ENCODE measurements at regions not wholly inside any gene's neighbourhood (a gene's known extent, or its start where the extent isn't known, plus 50 kb on each side); places are given as distances from the start of the nearest gene placed in this dataset.

GRCh38 chrX:124238268-124238667 lies 94.2 kb upstream of the TEX13D start:
- TF ChIP-seq EP300 (IDR thresholded peaks at IDR 0.05; ENCODE audit: low read depth) (no peak), POLR2AphosphoS5 (IDR thresholded peaks at IDR 0.05) (no peak)
